GM18907 (cell line): ENCODE measurements at regions not wholly inside any gene's neighbourhood (a gene's known extent, or its start where the extent isn't known, plus 50 kb on each side); places are given as distances from the start of the nearest gene placed in this dataset.

Source experiments
- ATAC-seq: cut with Tn5 transposase; IDR thresholded peaks from one replicate; pipeline ENCODE4 v1.9.1; 2021; ENCODE audit warnings: mild to moderate bottlenecking, moderate library complexity; ENCODE audit not compliant: unreplicated experiment

DNA sequence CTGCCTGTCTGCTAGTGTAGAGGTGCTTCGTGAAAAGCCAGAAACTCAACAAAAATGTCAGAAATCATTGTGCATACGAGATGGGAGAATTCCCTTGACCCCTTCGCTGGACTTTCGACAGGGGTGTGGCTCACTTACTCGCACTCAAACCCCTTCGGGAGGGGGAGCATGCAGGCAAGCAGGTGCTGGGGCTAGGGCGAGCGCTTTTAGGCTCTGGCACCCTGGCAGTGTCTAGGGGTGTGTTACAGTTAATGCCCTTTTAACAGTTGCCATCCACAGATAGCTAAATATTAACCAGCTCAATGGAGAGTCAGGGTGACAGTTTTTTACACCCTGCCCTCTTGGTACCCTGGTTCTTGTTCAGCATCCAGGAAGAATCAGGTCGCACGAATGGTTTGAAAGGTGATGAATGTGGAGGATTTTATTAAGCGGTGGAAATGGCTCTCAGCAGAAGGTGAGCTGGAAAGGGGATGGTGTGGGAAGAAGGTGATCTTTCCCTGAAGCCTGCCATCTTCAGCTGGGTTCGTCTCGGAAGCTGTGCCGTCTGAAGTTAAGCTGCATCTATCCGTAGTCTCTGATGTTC, 59.6 kb upstream of the SHANK2 start:
- ATAC-seq: no peak

- ATAC-seq: no peak
Observed at GRCh38 chr11:71311176-71311925, 59.0 kb upstream of the SHANK2 start.

DNA sequence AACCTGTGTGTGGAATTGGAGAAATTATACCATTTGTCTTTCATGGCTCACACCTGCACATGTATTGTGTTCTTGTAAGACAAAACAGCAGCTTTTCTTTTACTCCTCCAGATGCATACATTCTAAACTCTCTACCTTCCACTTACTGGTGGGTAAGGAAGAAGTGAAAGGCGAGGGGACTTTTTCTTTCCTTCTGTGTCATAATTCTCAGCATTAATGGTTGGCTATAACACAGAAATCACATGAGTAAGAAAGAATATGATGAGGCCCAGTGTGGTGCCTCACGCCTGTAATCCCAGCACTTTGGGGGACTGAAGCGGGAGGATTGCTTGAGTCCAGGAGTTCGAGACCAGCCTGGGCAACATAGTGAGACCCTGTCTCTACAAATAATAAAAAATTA, 57.8 kb upstream of the SHANK2 start:
- ATAC-seq: no peak

DNA sequence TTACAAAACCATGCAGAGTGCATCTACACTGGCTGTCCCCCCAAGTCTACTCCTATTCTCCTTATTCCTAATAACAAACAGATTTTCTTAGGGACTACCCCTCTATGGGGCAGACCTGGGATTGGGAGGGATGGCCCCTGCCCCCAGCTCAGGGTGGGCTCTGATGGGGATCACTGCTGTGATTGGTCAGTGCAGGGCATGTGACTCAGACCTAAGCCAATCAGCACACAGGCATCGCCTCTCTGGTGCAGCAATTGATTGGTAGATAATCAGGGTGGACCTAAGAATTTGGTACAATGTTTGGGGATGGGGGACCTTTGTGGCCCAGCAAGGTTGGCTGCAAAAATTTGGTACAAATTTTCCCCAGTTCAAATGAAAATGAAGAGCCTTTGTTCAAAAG, 57.2 kb upstream of the SHANK2 start:
- no peak for ATAC-seq

- ATAC-seq: no peak
Observed at GRCh38 chr11:71309181-71309580, 56.8 kb upstream of the SHANK2 start.

GRCh38 chr11:71307811-71308645, 55.7 kb upstream of the SHANK2 start:
- no peak for ATAC-seq

DNA sequence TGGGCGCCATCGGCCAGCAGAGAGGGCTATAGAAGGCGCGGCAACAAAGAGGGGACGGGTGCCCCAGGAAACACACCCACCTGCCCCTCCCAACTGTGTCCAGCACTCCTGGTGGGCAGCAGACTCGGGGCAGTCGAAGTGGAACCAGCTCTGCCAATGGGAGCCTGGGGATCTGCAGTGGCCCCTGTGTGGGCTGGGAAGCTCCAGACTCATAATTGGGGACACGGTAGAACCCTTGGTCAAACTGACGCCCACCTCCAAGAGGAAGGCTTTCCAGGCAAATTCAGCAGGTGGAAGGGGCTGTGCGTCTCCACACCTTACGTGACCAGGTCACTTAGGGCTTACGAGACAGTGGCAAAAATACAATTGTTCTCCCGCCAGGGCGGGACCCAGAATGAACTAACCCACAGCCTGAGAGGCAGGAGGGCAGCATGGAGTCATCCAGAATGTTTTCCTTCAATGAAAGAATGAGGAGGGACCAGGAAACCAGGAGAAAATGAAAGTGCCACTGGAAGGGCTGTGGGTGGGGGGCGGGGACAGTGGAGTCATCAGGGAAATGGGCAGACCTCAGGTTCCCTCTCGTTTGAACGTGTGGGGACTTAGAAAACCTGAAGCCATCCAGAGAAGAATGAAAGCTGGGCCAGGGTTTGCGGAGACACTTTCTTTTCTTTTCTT, 53.2 kb upstream of the SHANK2 start:
- ATAC-seq: no peak

- ATAC-seq: no peak
Observed at GRCh38 chr11:71305041-71305440, 52.7 kb upstream of the SHANK2 start.

DNA sequence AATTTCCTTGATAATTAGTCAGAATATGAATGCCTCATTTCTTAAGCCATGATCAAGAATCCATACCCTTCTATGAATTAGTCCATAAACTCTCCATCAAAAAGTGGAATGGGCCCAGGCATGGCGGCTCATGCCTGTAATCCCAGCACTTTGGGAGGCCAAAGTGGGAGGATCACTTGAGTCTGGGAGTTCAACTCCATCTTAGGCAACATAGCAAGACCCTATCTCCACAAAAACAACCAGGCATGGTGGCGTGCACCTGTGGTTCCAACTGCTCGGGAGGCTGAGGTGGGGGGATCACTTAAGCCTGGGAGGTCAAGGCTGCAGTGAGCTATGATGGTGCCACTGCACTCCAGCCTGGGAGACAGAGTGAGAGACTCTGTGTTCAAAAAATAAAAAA, 52.1 kb upstream of the SHANK2 start:
- no peak for ATAC-seq

DNA sequence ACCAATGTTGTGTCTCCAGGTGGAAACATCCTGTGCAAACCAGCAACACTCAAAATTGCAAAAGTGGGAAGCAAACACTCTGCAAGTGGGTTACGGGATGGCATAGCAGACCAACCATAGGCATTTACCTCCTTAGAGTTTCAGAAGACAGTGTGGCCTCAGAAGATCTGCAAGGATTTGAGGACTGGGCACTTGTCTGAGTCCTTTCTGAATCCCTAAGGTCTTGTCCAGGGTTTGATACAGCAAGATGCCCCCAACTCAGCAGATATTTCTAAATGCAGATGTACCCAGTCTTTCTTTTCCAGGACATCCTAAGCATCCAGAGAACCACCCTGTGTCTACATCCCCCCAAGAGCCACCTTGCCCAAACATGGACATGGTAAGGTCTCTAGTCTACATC, 51.7 kb upstream of the SHANK2 start:
- ATAC-seq: no peak

GRCh38 chr11:71302911-71303310, 50.5 kb upstream of the SHANK2 start:
- no peak for ATAC-seq

- ATAC-seq: no peak
Observed at GRCh38 chr11:71302534-71302909, 50.1 kb upstream of the SHANK2 start.
